Astrocyte (in vitro differentiated cells and primary cell): ENCODE measurements at regions not wholly inside any gene's neighbourhood (a gene's known extent, or its start where the extent isn't known, plus 50 kb on each side); places are given as distances from the start of the nearest gene placed in this dataset.
"Not testable (repeated sequence)": the region's sequence is repeated elsewhere in the genome, so short reads cannot be mapped to it uniquely, and the experiment has no call there.

Experiments used
- DNase-seq: peaks from one replicate; pipeline ENCODE4 v3.0.0-alpha.2; 2010; ENCODE audit warnings: low read depth
- FAIRE-seq: peaks from 2 replicates; lab custom pipeline; 2011; peaks lifted over from hg19 to GRCh38; lab: Jason Lieb, UNC
- H2AFZ ChIP-seq: 2 replicates; pipeline ENCODE4 v1.6.0; 2012; ENCODE audit warnings: low read depth, low read length, inconsistent platforms
- H3K27ac ChIP-seq: 2 replicates; pipeline ENCODE4 v1.5.1; 2011; ENCODE audit warnings: low read depth, low read length, inconsistent platforms
- H3K27me3 ChIP-seq: 2 replicates; pipeline ENCODE4 v1.6.0; 2011; ENCODE audit warnings: low read length, inconsistent platforms; ENCODE audit not compliant: insufficient read depth
- H3K36me3 ChIP-seq: 2 replicates; pipeline ENCODE4 v1.5.1; 2011; ENCODE audit warnings: low read length, inconsistent platforms; ENCODE audit not compliant: insufficient read depth
- H3K4me1 ChIP-seq: 2 replicates; pipeline ENCODE4 v1.5.1; 2011; ENCODE audit warnings: low read length, inconsistent platforms; ENCODE audit not compliant: insufficient read depth
- H3K4me2 ChIP-seq: 2 replicates; pipeline ENCODE4 v1.6.0; 2012; ENCODE audit warnings: low read length, inconsistent platforms
- H3K4me3 ChIP-seq: 2 replicates; pipeline ENCODE4 v1.5.1; 2011; ENCODE audit warnings: low read depth, mild to moderate bottlenecking, low read length, inconsistent platforms; ENCODE audit not compliant: insufficient read depth
- H3K79me2 ChIP-seq: 2 replicates; pipeline ENCODE4 v1.6.0; 2012; ENCODE audit warnings: mild to moderate bottlenecking, low read length, inconsistent platforms; ENCODE audit not compliant: insufficient read depth
- H3K9ac ChIP-seq: 2 replicates; pipeline ENCODE4 v1.6.0; 2012; ENCODE audit warnings: mild to moderate bottlenecking, low read length, inconsistent platforms
- H3K9me3 ChIP-seq: 2 replicates; pipeline ENCODE4 v1.5.1; 2012; ENCODE audit warnings: low read depth, mild to moderate bottlenecking, low read length, inconsistent platforms; ENCODE audit not compliant: insufficient read depth
- H4K20me1 ChIP-seq: 2 replicates; pipeline ENCODE4 v1.6.0; 2012; ENCODE audit warnings: low read length, inconsistent platforms; ENCODE audit not compliant: insufficient read depth
- H3K27ac Mint-ChIP-seq: one replicate; pipeline ENCODE4 v1.8.0; 2021; ENCODE audit warnings: mild to moderate bottlenecking, mixed read lengths; ENCODE audit not compliant: unreplicated experiment
- H3K27me3 Mint-ChIP-seq: one replicate; pipeline ENCODE4 v1.8.0; 2021; ENCODE audit warnings: low read depth, mixed read lengths; ENCODE audit not compliant: unreplicated experiment
- H3K36me3 Mint-ChIP-seq: one replicate; pipeline ENCODE4 v1.8.0; 2021; ENCODE audit warnings: low read depth, mixed read lengths; ENCODE audit not compliant: unreplicated experiment
- H3K4me1 Mint-ChIP-seq: one replicate; pipeline ENCODE4 v1.8.0; 2021; ENCODE audit warnings: low read depth, mixed read lengths; ENCODE audit not compliant: unreplicated experiment
- H3K4me3 Mint-ChIP-seq: one replicate; pipeline ENCODE4 v1.8.0; 2021; ENCODE audit warnings: mild to moderate bottlenecking, moderate library complexity, mixed read lengths; ENCODE audit not compliant: unreplicated experiment
- H3K9me3 Mint-ChIP-seq: one replicate; pipeline ENCODE4 v1.8.0; 2021; ENCODE audit warnings: mild to moderate bottlenecking, mixed read lengths; ENCODE audit not compliant: unreplicated experiment
- CTCF ChIP-seq: IDR thresholded peaks from 2 replicates; pipeline ENCODE4 v1.5.1; 2011; ENCODE audit warnings: low read depth, mild to moderate bottlenecking, inconsistent platforms, low read length, moderate library complexity; ENCODE audit not compliant: insufficient read depth
- EZH2 ChIP-seq: IDR thresholded peaks from 2 replicates; pipeline ENCODE4 v1.6.1; 2012; ENCODE audit warnings: mild to moderate bottlenecking, low read length, inconsistent platforms; ENCODE audit not compliant: insufficient read depth

GRCh38 chr17:21505819-21506815 is 130.0 kb downstream of the KCNJ12 start:
- no peaks in the 10 kb centered on the region for H4K20me1 ChIP-seq

GRCh38 chr17:21507806-21508205 is 131.6 kb downstream of the KCNJ12 start:
- not testable (repeated sequence) for FAIRE-seq, H3K9ac ChIP-seq, H3K27ac Mint-ChIP-seq, H3K4me2 ChIP-seq, H4K20me1 ChIP-seq, H3K36me3 ChIP-seq, H3K79me2 ChIP-seq, H3K36me3 Mint-ChIP-seq, H3K4me1 Mint-ChIP-seq, DNase-seq, H3K4me1 ChIP-seq, H3K9me3 ChIP-seq, H2AFZ ChIP-seq, H3K4me3 ChIP-seq, H3K27me3 ChIP-seq, H3K9me3 Mint-ChIP-seq, H3K27ac ChIP-seq, H3K4me3 Mint-ChIP-seq
- peaks cover 12% of the 10 kb centered on the region for H3K27me3 Mint-ChIP-seq

More at GRCh38 chr17:21505819-21506815, 130.0 kb downstream of the KCNJ12 start:
- no peak overlapping the region for H3K27ac Mint-ChIP-seq
- Histone ChIP-seq H3K9me3 (no peaks in the 10 kb centered on the region), H3K4me2 (no peak overlapping the region), H3K79me2 (no peaks in the 10 kb centered on the region), H3K36me3 (no peaks in the 10 kb centered on the region), H2AFZ (no peak overlapping the region), H3K27ac (no peak overlapping the region), H3K27me3 (peaks cover 15% of the 10 kb centered on the region), H3K4me1 (no peaks in the 10 kb centered on the region), H3K4me3 (no peak overlapping the region), H3K9ac (no peak overlapping the region)
- FAIRE-seq (no peak), DNase-seq (no peak)
- H3K4me1 Mint-ChIP-seq, result no peaks in the 10 kb centered on the region
- H3K4me3 Mint-ChIP-seq, result no peak overlapping the region
- TF ChIP-seq CTCF (no peak), EZH2 (no peak)
- no peaks in the 10 kb centered on the region for H3K36me3 Mint-ChIP-seq
- no peaks in the 10 kb centered on the region for H3K9me3 Mint-ChIP-seq
- peaks cover 12% of the 10 kb centered on the region for H3K27me3 Mint-ChIP-seq

- FAIRE-seq (no peak), DNase-seq (no peak)
- Histone ChIP-seq H3K4me1 (peaks cover 6% of the 10 kb centered on the region), H3K79me2 (no peaks in the 10 kb centered on the region), H3K27me3 (peaks cover 9% of the 10 kb centered on the region), H3K27ac (no peak overlapping the region), H2AFZ (no peak overlapping the region), H3K9ac (no peak overlapping the region), H4K20me1 (no peaks in the 10 kb centered on the region), H3K4me2 (no peak overlapping the region), H3K9me3 (no peaks in the 10 kb centered on the region), H3K4me3 (no peak overlapping the region), H3K36me3 (no peaks in the 10 kb centered on the region)
- no peak for TF ChIP-seq CTCF
- no peak for TF ChIP-seq EZH2
- no peak overlapping the region for H3K4me3 Mint-ChIP-seq
- H3K9me3 Mint-ChIP-seq, result no peaks in the 10 kb centered on the region
- no peak overlapping the region for H3K27ac Mint-ChIP-seq
- H3K27me3 Mint-ChIP-seq, result peaks cover 12% of the 10 kb centered on the region
- no peaks in the 10 kb centered on the region for H3K36me3 Mint-ChIP-seq
- no peaks in the 10 kb centered on the region for H3K4me1 Mint-ChIP-seq
These were observed 132.1 kb downstream of the KCNJ12 start for GRCh38 chr17:21508211-21508610.

- H3K27me3 Mint-ChIP-seq, result peaks cover 14% of the 10 kb centered on the region
- not testable (repeated sequence) for H3K4me1 ChIP-seq, H3K4me3 ChIP-seq, H3K9me3 ChIP-seq, H3K79me2 ChIP-seq, H3K27ac ChIP-seq, H4K20me1 ChIP-seq, FAIRE-seq, H3K4me2 ChIP-seq, H3K27ac Mint-ChIP-seq, H3K9me3 Mint-ChIP-seq, H3K36me3 Mint-ChIP-seq, DNase-seq, H3K4me1 Mint-ChIP-seq, H3K36me3 ChIP-seq, H3K9ac ChIP-seq, H2AFZ ChIP-seq, H3K4me3 Mint-ChIP-seq
- H3K27me3 ChIP-seq, result peaks cover 13% of the 10 kb centered on the region
These were observed 133.2 kb downstream of the KCNJ12 start for GRCh38 chr17:21509356-21509755.
